Right lobe of liver (tissue), 4 donors: ENCODE measurements at regions not wholly inside any gene's neighbourhood (a gene's known extent, or its start where the extent isn't known, plus 50 kb on each side); places are given as distances from the start of the nearest gene placed in this dataset.

ENCODE experiments used
- CTCF ChIP-seq, 4 donors: fragments of 200-600 bp in 3 of 4; fragments of 450-650 bp in 1 of 4; IDR thresholded peaks; one replicate each; pipeline versions ENCODE4 v1.5.1 to v1.8.0; 2016 to 2022; ENCODE audit warnings: antibody characterized with exemption in 4 of 4, mild to moderate bottlenecking in 2 of 4
- POLR2A ChIP-seq: fragments of 450-650 bp; IDR thresholded peaks from one replicate; pipeline ENCODE4 v1.6.1; 2017; ENCODE audit warnings: antibody characterized with exemption, mild to moderate bottlenecking
- donor health status: DM: no; HTN: no; CAD: no.
- donor health status: DM: no; HTN: no; CAD: no.
- donor health status: DM: no; HTN: yes; CAD: no.

- TF ChIP-seq CTCF (IDR thresholded peaks at IDR 0.05) (no peak), POLR2A (no peak)
These were observed 344.6 kb upstream of the DCBLD2 start for GRCh38 chr3:99246010-99246654.
